ENCODE measurements at regions not wholly inside any gene's neighbourhood (a gene's known extent, or its start where the extent isn't known, plus 50 kb on each side); places are given as distances from the start of the nearest gene placed in this dataset.
"Not testable (repeated sequence)": the region's sequence is repeated elsewhere in the genome, so short reads cannot be mapped to it uniquely, and the experiment has no call there.

- ATAC-seq (no peak), DNase-seq (ENCODE audit: low spot score) (no peak)
- Mint-ChIP-seq H3K27me3 (no peaks in the 10 kb centered on the region), H3K4me3 (no peak overlapping the region), H3K9me3 (peaks cover 3% of the 10 kb centered on the region), H3K4me1 (ENCODE audit: low read depth in 2 of 2) (no peaks in the 10 kb centered on the region), H3K27ac (no peak overlapping the region), H3K36me3 (no peaks in the 10 kb centered on the region)
Observed at GRCh38 chr6:78611886-78612480, 255.4 kb upstream of the IRAK1BP1 start.

GRCh38 chr6:78614961-78615360 is 252.4 kb upstream of the IRAK1BP1 start:
- no peak overlapping the region for H3K4me3 Mint-ChIP-seq
- no peak overlapping the region for H3K27ac Mint-ChIP-seq
- H3K36me3 Mint-ChIP-seq, result no peaks in the 10 kb centered on the region
- H3K9me3 Mint-ChIP-seq, result no peaks in the 10 kb centered on the region
- DNase-seq (ENCODE audit: low spot score) (no peak), ATAC-seq (no peak)
- no peaks in the 10 kb centered on the region for H3K27me3 Mint-ChIP-seq
- H3K4me1 Mint-ChIP-seq (ENCODE audit: low read depth in 2 of 2), result no peaks in the 10 kb centered on the region

- Mint-ChIP-seq H3K27me3 (no peaks in the 10 kb centered on the region), H3K27ac (no peak overlapping the region), H3K36me3 (no peaks in the 10 kb centered on the region), H3K9me3 (no peaks in the 10 kb centered on the region), H3K4me1 (ENCODE audit: low read depth in 2 of 2) (no peaks in the 10 kb centered on the region), H3K4me3 (no peak overlapping the region)
- DNase-seq (ENCODE audit: low spot score) (no peak), ATAC-seq (no peak)
Observed at GRCh38 chr6:78615430-78615904, 251.9 kb upstream of the IRAK1BP1 start.

- Mint-ChIP-seq H3K4me3 (no peak overlapping the region), H3K27ac (no peak overlapping the region), H3K4me1 (ENCODE audit: low read depth in 2 of 2) (no peaks in the 10 kb centered on the region), H3K9me3 (no peaks in the 10 kb centered on the region), H3K36me3 (no peaks in the 10 kb centered on the region), H3K27me3 (no peaks in the 10 kb centered on the region)
- DNase-seq (ENCODE audit: low spot score), result no peak
- ATAC-seq, result no peak
Observed at GRCh38 chr6:78618970-78619369, 248.4 kb upstream of the IRAK1BP1 start.

- DNase-seq (ENCODE audit: low spot score), result no peak
- ATAC-seq, result no peak
- H3K27ac Mint-ChIP-seq, result no peak overlapping the region
- H3K36me3 Mint-ChIP-seq, result no peaks in the 10 kb centered on the region
- no peak overlapping the region for H3K4me3 Mint-ChIP-seq
- no peaks in the 10 kb centered on the region for H3K27me3 Mint-ChIP-seq
- no peaks in the 10 kb centered on the region for H3K4me1 Mint-ChIP-seq (ENCODE audit: low read depth in 2 of 2)
- H3K9me3 Mint-ChIP-seq, result peaks cover 5% of the 10 kb centered on the region
Observed at GRCh38 chr6:78623554-78623953, 243.8 kb upstream of the IRAK1BP1 start.

GRCh38 chr6:78629154-78629721 is 238.1 kb upstream of the IRAK1BP1 start:
- Mint-ChIP-seq H3K9me3 (peaks cover 5% of the 10 kb centered on the region), H3K4me3 (no peak overlapping the region), H3K27me3 (no peaks in the 10 kb centered on the region), H3K4me1 (ENCODE audit: low read depth in 2 of 2) (no peaks in the 10 kb centered on the region), H3K36me3 (no peaks in the 10 kb centered on the region), H3K27ac (no peak overlapping the region)
- no peak for DNase-seq (ENCODE audit: low spot score)
- ATAC-seq, result no peak

- ATAC-seq (no peak), DNase-seq (ENCODE audit: low spot score) (no peak)
- Mint-ChIP-seq H3K27me3 (no peaks in the 10 kb centered on the region), H3K27ac (no peak overlapping the region), H3K9me3 (peaks cover 5% of the 10 kb centered on the region), H3K36me3 (no peaks in the 10 kb centered on the region), H3K4me3 (no peak overlapping the region), H3K4me1 (ENCODE audit: low read depth in 2 of 2) (no peaks in the 10 kb centered on the region)
Observed at GRCh38 chr6:78629836-78630235, 237.5 kb upstream of the IRAK1BP1 start.

GRCh38 chr6:78631976-78632375 is 235.4 kb upstream of the IRAK1BP1 start:
- peaks cover 5% of the 10 kb centered on the region for H3K9me3 Mint-ChIP-seq
- H3K4me1 Mint-ChIP-seq (ENCODE audit: low read depth in 2 of 2), result no peaks in the 10 kb centered on the region
- DNase-seq (ENCODE audit: low spot score) (no peak), ATAC-seq (no peak)
- H3K36me3 Mint-ChIP-seq, result no peaks in the 10 kb centered on the region
- no peak overlapping the region for H3K4me3 Mint-ChIP-seq
- no peak overlapping the region for H3K27ac Mint-ChIP-seq
- no peaks in the 10 kb centered on the region for H3K27me3 Mint-ChIP-seq

- H3K36me3 Mint-ChIP-seq, result no peaks in the 10 kb centered on the region
- DNase-seq (ENCODE audit: low spot score) (no peak), ATAC-seq (no peak)
- no peak overlapping the region for H3K4me3 Mint-ChIP-seq
- peaks cover 6% of the 10 kb centered on the region for H3K9me3 Mint-ChIP-seq
- H3K27ac Mint-ChIP-seq, result no peak overlapping the region
- H3K27me3 Mint-ChIP-seq, result no peaks in the 10 kb centered on the region
- H3K4me1 Mint-ChIP-seq (ENCODE audit: low read depth in 2 of 2), result no peaks in the 10 kb centered on the region
Observed at GRCh38 chr6:78639111-78640110, 227.9 kb upstream of the IRAK1BP1 start.

GRCh38 chr6:78643976-78644375 is 223.4 kb upstream of the IRAK1BP1 start:
- H3K4me1 Mint-ChIP-seq (ENCODE audit: low read depth in 2 of 2); DNase-seq (ENCODE audit: low spot score); H3K4me3 Mint-ChIP-seq; H3K36me3 Mint-ChIP-seq; H3K27me3 Mint-ChIP-seq; H3K27ac Mint-ChIP-seq; ATAC-seq: not testable (repeated sequence)
- H3K9me3 Mint-ChIP-seq, result peaks cover 24% of the 10 kb centered on the region

GRCh38 chr6:78646542-78647415 is 220.6 kb upstream of the IRAK1BP1 start:
- ATAC-seq; H3K36me3 Mint-ChIP-seq; H3K4me3 Mint-ChIP-seq; DNase-seq (ENCODE audit: low spot score); H3K27ac Mint-ChIP-seq; H3K4me1 Mint-ChIP-seq (ENCODE audit: low read depth in 2 of 2); H3K27me3 Mint-ChIP-seq: not testable (repeated sequence)
- peaks cover 26% of the 10 kb centered on the region for H3K9me3 Mint-ChIP-seq

- not testable (repeated sequence) for H3K4me3 Mint-ChIP-seq; H3K4me1 Mint-ChIP-seq (ENCODE audit: low read depth in 2 of 2); H3K27me3 Mint-ChIP-seq; H3K9me3 Mint-ChIP-seq; ATAC-seq; H3K36me3 Mint-ChIP-seq; DNase-seq (ENCODE audit: low spot score); H3K27ac Mint-ChIP-seq
Observed at GRCh38 chr6:78665819-78666218, 201.5 kb upstream of the IRAK1BP1 start.

GRCh38 chr6:78666764-78667163 is 200.6 kb upstream of the IRAK1BP1 start:
- Mint-ChIP-seq H3K36me3 (no peaks in the 10 kb centered on the region), H3K4me1 (ENCODE audit: low read depth in 2 of 2) (no peaks in the 10 kb centered on the region), H3K27ac (no peak overlapping the region), H3K4me3 (no peak overlapping the region), H3K27me3 (no peaks in the 10 kb centered on the region), H3K9me3 (no peaks in the 10 kb centered on the region)
- ATAC-seq (no peak), DNase-seq (ENCODE audit: low spot score) (no peak)

Data from natural killer cell treated with Interleukin-12 subunit alpha and Interleukin-12 subunit beta and Interleukin-15 and Interleukin-18, amount 100 ng/mL, for 72 hours (primary cell).